ENCODE measurements at regions not wholly inside any gene's neighbourhood (a gene's known extent, or its start where the extent isn't known, plus 50 kb on each side); places are given as distances from the start of the nearest gene placed in this dataset.

DNA sequence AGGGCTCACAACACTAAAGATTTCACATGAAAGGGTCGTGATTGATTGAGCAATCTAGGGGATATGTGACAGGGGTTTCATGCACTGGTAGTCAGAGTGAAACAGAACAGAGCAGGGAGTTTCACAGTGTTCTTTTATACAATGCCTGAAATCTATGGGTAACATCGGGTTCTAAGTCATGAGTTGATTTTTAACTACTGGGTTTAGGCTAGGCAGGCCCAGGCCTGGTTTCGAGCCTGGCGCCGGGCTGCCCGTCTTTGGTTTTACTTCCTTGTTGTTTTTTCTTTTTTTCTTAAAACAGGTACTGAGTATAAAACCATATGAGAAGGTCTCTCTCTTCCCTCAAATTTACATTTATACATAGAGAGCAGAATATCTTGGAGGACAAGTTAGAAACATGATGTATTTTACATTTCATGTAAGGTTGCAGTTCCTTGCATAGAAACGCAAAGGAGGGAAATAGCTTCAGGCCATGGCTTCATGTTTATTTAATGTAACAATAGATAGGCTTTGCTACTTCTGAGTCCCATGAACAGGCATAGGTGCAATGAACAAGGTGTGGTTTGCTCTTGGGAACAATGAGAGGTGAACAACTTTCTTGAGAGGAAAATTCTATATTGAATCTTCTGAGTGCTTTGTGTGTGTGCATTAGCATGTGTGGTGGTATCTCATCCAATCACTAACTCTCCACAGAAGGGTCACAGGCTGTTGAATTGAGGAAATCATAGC, 128.9 kb upstream of the RXFP2 start:
- TF ChIP-seq TAF1 (IDR thresholded peaks at IDR 0.05; ENCODE audit: low read depth) (no peak), FOXM1 (IDR thresholded peaks at IDR 0.05; ENCODE audit: borderline replicate concordance, low read depth) (no peak), YY1 (IDR thresholded peaks at IDR 0.05; ENCODE audit: low read depth) (no peak), TCF12 (IDR thresholded peaks at IDR 0.05; ENCODE audit: low read depth) (no peak), ZBTB7A (IDR thresholded peaks at IDR 0.05; ENCODE audit: low read depth) (no peak), TEAD4 (IDR thresholded peaks at IDR 0.05) (no peak), EP300 (IDR thresholded peaks at IDR 0.05; ENCODE audit: borderline replicate concordance) (no peak), RAD21 (IDR thresholded peaks at IDR 0.05; ENCODE audit: low read depth) (no peak), EGR1 (IDR thresholded peaks at IDR 0.05) (no peak)
- TF ChIP-seq, protein P1, sequence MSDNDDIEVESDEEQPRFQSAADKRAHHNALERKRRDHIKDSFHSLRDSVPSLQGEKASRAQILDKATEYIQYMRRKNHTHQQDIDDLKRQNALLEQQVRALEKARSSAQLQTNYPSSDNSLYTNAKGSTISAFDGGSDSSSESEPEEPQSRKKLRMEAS (IDR thresholded peaks at IDR 0.05): no peak
- TF ChIP-seq, protein P2, sequence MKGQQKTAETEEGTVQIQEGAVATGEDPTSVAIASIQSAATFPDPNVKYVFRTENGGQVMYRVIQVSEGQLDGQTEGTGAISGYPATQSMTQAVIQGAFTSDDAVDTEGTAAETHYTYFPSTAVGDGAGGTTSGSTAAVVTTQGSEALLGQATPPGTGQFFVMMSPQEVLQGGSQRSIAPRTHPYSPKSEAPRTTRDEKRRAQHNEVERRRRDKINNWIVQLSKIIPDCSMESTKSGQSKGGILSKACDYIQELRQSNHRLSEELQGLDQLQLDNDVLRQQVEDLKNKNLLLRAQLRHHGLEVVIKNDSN (IDR thresholded peaks at IDR 0.05): no peak
- TF ChIP-seq, protein P3, sequence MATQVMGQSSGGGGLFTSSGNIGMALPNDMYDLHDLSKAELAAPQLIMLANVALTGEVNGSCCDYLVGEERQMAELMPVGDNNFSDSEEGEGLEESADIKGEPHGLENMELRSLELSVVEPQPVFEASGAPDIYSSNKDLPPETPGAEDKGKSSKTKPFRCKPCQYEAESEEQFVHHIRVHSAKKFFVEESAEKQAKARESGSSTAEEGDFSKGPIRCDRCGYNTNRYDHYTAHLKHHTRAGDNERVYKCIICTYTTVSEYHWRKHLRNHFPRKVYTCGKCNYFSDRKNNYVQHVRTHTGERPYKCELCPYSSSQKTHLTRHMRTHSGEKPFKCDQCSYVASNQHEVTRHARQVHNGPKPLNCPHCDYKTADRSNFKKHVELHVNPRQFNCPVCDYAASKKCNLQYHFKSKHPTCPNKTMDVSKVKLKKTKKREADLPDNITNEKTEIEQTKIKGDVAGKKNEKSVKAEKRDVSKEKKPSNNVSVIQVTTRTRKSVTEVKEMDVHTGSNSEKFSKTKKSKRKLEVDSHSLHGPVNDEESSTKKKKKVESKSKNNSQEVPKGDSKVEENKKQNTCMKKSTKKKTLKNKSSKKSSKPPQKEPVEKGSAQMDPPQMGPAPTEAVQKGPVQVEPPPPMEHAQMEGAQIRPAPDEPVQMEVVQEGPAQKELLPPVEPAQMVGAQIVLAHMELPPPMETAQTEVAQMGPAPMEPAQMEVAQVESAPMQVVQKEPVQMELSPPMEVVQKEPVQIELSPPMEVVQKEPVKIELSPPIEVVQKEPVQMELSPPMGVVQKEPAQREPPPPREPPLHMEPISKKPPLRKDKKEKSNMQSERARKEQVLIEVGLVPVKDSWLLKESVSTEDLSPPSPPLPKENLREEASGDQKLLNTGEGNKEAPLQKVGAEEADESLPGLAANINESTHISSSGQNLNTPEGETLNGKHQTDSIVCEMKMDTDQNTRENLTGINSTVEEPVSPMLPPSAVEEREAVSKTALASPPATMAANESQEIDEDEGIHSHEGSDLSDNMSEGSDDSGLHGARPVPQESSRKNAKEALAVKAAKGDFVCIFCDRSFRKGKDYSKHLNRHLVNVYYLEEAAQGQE (IDR thresholded peaks at IDR 0.05; ENCODE audit: low read depth): no peak

DNA sequence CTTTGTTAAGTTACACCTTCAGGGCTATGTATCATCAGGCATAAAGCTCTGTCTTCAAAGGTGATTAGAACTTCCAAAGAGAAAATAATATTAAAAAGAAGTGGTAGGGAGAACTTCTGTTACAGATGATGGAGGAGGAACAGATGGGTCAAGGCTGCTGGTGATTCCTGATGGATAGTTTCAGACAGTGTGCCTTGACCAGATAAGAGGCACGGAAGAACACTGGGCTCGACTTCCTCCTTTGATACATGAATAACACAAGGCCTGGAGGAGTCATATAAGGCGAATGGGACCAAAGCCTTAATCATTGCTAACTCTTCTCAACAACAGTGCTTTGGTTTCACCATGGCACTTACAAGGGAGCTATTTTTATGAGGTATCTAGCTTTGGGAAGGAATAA, 128.1 kb upstream of the RXFP2 start:
- TF ChIP-seq, protein P3 (IDR thresholded peaks at IDR 0.05; ENCODE audit: low read depth): no peak
- no peak for TF ChIP-seq TEAD4 (IDR thresholded peaks at IDR 0.05)
- TF ChIP-seq FOXM1 (IDR thresholded peaks at IDR 0.05; ENCODE audit: borderline replicate concordance, low read depth): no peak
- TF ChIP-seq CREB1 (IDR thresholded peaks at IDR 0.05; ENCODE audit: low read depth): no peak
- TF ChIP-seq TCF12 (IDR thresholded peaks at IDR 0.05; ENCODE audit: low read depth): no peak
- no peak for TF ChIP-seq EGR1 (IDR thresholded peaks at IDR 0.05)
- TF ChIP-seq EP300 (IDR thresholded peaks at IDR 0.05; ENCODE audit: borderline replicate concordance): no peak
- no peak for TF ChIP-seq CEBPB (IDR thresholded peaks at IDR 0.05)

DNA sequence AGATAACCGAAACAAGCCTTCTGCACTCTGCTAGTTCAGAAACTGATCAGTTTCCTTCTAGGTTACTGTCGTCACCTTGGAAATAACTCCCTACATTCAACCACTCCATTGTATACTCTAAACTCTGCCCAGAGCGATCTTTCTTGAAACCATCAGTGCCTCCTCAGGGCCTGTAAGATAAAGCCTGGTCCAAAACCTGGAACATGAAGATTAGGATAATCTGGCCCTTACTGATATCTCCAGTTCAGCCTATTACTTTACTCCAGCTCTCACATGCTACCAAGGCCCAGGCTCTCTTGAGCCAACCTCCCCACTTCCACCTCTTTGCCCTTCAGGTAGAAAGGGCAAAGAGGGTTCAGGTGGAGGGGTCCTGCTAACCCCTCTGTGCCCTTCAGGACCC, 125.3 kb upstream of the RXFP2 start:
- TF ChIP-seq CREB1 (IDR thresholded peaks at IDR 0.05; ENCODE audit: low read depth) (no peak), EGR1 (IDR thresholded peaks at IDR 0.05) (no peak), CEBPB (IDR thresholded peaks at IDR 0.05) (no peak), TCF12 (IDR thresholded peaks at IDR 0.05; ENCODE audit: low read depth) (no peak), YY1 (IDR thresholded peaks at IDR 0.05; ENCODE audit: low read depth) (no peak), NFIC (IDR thresholded peaks at IDR 0.05) (no peak), EP300 (IDR thresholded peaks at IDR 0.05; ENCODE audit: borderline replicate concordance) (no peak), ZBTB7A (IDR thresholded peaks at IDR 0.05; ENCODE audit: low read depth) (no peak), RAD21 (IDR thresholded peaks at IDR 0.05; ENCODE audit: low read depth) (no peak), FOXM1 (IDR thresholded peaks at IDR 0.05; ENCODE audit: borderline replicate concordance, low read depth) (no peak), TEAD4 (IDR thresholded peaks at IDR 0.05) (no peak), TAF1 (IDR thresholded peaks at IDR 0.05; ENCODE audit: low read depth) (no peak)
- TF ChIP-seq, protein P3 (IDR thresholded peaks at IDR 0.05; ENCODE audit: low read depth): no peak
- TF ChIP-seq, protein P2 (IDR thresholded peaks at IDR 0.05): no peak
- TF ChIP-seq, protein P1 (IDR thresholded peaks at IDR 0.05): no peak

DNA sequence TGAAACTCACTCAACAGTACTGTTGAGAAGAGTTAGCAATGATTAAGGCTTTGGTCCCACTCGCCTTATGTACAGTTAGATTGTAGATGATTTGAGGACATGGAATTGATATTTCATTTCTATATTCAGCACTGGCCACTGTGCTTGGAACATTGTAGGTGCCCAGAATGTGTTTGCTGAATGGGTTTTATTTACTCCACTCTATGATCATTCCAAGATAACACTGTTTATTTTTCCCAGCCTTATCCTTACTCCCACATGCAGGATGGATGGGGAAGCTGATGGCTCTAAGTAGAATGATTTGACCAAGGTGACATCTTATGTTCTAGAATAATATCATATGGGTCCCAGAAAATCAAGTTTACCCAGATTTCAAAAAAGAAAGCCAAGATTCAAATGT, 124.6 kb upstream of the RXFP2 start:
- TF ChIP-seq, protein P2 (IDR thresholded peaks at IDR 0.05): no peak
